NCI-H2081 (cell line): ENCODE measurements at regions not wholly inside any gene's neighbourhood (a gene's known extent, or its start where the extent isn't known, plus 50 kb on each side); places are given as distances from the start of the nearest gene placed in this dataset.
"Not testable (repeated sequence)": the region's sequence is repeated elsewhere in the genome, so short reads cannot be mapped to it uniquely, and the experiment has no call there.

Experiments
- DNase-seq, 2 experiments: peaks; one replicate each; lab custom pipeline; 2025; lab: John Stamatoyannopoulos, UW

DNA sequence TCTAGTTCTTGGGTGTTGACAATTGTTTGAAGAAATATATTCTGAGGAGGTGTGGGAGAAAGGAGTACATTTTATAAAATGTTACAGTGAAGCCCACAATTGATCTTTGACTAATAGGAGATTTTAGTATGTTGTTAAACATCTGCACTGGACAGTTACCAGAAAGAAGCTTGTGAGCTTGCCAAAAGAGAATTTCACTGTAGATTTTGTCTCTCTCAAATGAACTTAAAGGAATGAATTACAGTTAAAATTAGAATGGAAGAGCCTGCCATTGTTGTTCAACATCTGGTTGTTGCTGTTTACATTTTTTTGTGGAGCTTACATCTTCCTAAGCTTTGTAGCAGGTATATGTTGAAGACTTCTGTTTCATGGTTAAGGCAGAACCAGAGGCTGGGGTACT, 620.5 kb upstream of the CCDC179 start:
- no peak for DNase-seq

DNA sequence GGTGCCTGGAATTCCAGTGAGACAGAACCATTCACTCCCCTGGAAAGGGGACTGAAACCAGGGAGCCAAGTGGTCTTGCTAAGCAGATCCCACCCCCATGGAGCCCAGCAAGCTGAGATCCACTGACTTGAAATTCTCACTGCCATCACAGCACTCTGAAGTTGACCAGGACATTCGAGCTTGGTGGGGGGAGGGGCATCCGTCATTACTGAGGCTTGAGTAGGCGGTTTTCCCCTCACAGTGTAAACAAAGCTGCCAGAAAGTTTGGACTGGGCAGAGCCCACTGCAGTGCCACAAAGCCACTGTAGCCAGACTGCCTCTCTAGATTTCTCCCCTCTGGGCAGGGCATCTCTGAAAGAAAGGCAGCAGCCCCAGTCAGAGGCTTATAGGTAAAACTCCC, 623.9 kb upstream of the CCDC179 start:
- DNase-seq: not testable (repeated sequence)

DNA sequence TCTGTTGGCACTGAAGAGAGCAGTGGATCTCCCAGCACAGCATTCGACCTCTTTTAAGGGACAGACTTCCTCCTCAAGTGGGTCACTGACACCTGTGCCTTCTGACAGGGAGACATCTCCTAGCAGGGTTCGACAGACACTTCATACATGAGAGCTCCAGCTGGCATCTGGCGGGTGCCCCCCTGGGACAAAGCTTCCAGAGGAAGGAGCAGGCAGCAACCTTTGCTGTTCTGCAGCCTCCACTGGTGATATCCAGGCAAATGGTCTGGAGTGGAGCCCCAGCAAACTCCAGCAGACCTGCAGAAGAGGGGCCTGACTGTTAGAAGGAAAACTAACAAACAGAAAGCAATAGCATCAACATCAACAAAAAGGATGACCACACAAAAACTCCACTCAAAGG, 624.3 kb upstream of the CCDC179 start:
- DNase-seq: not testable (repeated sequence)

DNA sequence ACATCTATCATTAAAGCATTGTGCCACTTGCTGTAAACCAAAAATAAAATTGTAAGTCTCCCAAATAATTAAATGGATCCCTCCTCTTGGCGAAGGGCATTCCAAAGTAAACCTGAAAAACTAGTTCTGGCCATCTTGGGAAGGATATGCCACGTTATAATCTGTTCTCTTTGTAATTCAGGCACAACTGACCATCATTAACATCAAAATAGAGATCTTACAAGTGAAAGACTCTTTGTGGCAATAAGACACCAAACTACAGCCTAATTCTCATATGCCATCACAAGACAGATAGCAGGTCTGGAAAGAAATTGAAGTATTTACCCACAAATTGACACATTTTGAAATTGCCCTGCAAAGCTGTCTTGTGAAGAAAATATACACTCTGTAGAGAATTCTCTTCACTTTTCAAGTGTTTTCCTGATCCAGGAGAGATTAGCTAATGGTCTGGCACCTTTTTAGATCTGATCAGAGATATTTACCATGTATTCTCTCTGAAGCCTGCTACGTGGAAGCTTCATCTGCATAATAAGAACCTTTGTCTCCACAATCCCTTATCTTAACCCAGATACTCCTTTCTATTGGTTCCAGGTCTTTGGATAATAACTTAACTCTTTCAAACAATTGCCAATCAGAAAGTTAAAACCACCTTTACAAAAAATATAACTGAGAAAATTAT, 630.4 kb upstream of the CCDC179 start:
- no peak for DNase-seq

DNA sequence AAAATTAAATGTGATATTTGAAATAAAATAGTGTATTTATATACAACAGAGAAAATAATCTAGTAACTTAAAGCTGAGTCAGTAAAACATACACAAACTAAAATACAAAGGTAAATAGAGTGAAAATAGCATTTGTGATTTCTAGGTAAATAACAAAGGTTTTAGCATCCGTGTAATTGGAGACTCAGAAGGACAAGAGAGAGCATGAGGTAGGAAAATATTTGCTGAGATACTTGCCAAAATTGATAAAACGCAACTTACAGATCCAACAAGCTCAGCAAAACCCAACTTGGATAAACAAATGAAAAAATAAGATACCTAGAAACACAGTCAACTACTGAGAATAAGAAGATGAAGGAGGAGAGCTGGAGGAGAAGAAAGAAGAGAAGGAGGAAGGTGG, 634.7 kb upstream of the CCDC179 start:
- no peak for DNase-seq

DNA sequence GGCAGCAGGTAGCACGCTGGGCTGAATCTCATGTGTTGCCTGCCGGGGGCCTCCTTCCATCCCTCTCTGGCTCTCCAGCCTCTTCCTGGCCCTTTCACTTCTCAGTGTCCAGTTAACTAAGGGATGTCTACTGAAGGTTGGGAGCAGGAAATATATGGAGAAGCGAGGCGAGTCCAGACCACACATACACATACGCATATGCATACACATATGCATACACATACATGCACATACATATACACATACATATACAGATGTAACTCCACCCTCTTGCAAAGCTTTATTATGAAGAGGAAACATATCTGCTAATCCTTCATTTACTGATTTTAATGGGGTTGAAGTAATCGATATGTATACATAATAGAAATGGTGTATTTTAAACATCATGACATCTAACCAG, 636.1 kb upstream of the CCDC179 start:
- DNase-seq: no peak

DNA sequence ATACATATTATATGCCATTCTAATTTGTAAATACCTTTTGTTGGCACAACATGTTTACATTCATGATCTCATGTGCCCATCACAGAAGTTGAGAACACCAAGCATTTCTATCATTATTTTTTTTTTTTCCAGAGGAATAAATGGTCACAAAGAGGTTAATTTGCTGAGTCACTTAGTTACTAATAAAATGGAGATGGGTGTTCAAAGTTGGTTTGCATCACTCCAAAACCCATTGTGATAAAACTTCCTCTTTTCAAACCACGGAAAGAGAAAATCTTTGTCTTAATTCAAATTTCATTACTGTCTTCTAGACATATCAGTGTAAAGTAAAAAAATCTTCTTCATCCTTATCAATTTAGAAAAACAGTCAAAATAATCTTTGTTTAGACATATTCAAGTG, 636.8 kb upstream of the CCDC179 start:
- no peak for DNase-seq

DNA sequence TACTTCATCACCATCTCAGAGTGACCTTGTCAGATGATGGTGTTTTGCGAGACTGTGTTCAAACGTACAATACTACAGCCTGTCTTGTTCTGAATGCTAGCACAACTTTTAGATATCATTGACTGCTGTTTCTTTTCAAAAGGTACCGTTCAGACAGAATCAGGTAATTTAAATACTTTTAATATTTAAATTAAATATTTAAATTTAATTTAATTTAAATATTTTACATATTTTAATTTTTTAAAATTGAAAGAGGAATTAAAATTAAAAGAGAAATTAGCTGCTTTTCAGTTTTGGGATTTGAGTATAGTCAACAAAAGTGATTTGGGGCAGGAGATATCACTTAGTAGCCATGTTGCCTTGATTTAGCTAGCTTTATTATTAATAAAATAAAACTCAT, 642.1 kb upstream of the CCDC179 start:
- no peak for DNase-seq

DNA sequence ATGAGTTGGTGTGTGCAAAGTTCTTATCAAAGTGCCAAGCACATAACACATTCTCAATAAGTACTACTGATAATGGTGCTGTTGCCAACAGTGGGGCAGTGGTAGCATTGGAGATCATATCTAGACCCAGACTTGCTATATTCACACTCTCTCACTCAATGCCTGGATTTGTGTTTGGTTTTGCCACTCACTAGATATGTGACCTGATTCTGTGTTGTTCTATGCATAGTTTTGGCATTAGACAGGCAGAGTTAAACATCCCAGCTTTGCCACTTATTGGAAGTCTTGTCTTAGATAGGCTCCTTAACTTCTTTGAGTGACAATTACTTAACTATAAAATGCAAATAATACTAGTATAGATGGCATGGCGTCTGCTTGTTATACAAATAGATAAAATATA, 642.6 kb upstream of the CCDC179 start:
- no peak for DNase-seq

DNA sequence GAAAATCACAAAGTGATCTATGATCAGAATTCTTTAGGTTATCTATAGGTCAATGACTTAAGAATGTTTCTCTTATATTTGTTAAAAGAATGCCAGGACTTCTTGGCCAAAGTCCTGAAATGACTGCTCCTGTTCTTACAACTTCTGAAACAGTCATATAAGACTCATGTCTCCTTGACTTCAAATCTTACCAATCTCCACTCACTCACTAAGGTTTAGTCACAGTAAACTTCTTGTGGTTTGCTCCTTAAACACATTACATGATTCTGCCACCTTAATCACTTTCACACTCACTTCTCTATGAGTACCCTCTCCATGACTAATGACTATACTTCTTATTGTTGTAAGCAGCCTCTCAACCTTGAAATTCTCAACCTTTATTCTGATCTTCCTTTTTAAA, 648.7 kb upstream of the CCDC179 start:
- DNase-seq: no peak

DNA sequence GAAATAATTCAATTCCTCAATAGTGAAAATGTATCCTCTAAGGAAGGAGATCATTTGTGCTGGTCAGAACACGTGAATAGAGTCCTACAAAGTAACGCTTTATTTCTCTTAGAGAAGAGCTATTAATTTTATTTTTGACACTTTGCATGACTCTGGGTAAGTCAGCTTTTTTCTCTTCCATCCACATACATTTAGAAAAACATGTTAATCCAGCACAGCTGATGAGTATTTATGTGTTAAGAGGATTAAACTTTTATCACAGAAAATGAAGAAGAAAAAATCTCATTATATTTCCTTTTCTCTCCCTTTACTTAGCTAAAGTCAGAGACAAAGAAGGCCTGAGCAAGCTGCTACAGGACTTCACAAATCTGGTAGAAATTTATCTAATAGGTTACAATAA, 649.5 kb upstream of the CCDC179 start:
- DNase-seq: no peak

DNA sequence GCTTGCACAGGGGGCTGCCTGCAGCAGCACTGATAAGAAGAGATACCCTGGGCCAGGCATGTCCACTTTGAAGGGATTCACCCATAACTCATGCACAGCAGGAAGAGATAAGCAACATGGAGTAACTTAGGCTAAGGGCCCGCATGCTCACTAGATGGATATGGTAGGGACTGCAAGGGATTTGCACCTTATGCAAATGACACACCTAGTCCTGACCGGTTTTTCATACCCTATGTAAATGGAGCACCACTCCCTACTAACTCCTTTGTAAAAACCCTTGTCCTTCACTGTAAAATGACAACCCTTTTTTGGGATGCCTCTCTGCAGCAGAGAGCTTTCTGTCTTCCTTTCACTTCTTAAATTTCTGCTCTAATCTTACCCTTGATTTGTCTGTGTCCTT, 658.9 kb upstream of the CCDC179 start:
- DNase-seq: no peak

DNA sequence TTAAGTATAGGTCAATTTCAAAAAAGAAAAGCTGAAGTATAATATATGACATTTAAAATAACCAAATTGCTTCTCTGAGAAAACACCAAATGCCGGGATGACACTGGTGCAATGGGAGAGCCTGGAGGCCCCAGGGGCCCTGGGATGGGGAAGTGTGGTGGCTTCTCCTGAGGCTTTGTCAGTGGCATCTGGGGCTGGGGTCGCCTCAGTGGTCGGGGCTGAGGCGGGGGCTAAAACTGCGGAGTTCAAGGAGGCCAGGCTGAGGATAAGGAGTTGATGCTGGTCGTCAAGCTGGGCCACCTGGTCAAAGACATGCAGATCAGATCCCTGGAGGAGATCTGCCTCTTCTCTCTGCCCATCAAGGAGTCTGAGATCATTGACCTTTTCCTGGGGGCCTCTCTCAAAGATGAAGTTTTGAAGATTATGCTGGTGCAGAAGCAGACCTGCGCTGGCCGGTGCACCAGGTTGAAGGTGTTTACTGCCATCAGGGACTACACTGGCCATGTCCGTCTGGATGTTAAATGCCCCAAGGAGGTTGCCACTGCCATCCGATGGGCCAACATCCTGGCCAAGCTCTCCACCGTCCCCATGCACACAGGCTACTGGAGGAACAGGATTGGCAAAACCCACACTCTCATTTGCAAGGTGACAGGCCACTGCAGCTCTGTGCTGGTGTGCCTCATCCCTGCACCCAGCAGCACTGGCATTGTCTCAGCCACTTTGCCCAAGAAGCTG, 660.1 kb upstream of the CCDC179 start:
- no peak for DNase-seq

DNA sequence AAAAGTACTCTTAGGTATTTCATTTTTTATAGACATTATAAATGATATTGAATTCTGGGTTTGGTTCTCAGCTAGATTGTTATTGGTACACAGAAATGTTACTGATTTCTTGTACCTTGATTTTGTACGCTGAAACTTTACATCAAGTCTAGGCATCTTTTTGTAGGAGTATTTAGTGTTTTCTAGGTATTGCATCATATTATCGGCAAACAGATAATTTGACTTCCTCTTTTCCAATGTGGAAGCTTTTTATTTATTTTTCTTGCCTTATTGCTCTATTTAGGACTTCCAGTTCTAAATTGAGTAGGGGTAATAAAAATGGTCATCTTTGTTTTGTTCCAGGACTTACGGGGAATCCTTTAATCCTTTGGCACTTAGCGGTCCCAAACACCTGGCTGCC, 676.6 kb upstream of the CCDC179 start:
- DNase-seq: no peak

DNA sequence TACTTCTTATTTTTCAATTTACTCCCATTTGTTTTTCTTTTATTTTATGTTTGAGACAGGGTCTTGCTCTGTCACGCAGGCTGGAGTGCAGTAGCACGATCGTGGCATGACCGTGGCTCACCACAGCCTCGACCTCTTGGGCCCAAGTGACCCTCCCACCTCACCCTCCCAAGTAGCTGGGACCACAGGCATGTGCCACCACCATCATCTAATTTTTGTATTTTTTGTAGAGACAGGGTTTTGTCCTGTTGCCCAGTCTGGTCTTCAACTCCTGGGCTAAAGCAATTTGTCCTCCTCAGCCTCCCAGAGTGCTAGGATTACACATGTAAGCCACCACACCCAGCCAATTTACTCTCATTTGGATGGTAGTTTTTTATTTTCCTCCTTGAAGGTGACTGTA, 679.3 kb upstream of the CCDC179 start:
- DNase-seq: no peak

DNA sequence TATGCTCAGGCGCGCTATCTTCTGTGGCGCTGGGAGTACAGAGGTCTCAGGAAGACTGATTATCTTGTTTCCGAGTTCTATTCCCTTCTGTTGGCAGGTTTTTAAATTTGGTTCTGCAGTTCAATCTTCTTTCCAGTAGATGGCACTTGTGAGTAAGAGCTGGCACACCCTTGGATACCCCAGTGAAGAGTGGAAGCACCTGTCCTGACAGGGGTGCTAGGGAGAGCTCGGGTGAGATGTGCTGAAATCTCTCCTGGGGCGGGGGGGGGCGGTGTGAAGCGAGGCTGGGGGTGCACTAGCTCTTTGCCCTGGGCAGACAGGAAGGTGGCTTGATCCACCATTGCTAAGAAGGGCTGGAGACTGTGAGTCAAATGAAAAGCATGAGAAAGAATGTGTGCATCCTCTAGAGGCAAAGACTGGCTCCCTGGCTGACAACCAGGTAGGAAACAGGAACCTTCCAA, 679.9 kb upstream of the CCDC179 start:
- peak; percentile 46 to 78 for DNase-seq

DNA sequence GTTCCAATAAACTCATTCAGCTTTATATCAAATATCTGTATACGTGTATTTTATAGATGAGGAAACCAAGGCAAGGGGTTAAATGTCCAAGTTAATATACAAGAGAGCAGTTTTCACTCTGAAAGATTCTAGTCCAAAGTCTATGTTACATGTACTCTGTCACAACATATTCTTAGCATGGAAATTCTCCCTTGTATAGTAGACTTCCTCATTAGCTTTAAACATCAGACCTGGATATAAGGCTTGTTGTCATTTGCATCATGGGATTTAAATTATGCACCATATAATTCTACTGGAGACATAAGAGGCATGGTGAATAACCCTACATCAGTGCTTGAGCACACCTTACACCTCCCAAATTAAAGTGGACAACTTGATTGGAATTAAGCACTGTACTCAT, 681.9 kb upstream of the CCDC179 start:
- DNase-seq: no peak

DNA sequence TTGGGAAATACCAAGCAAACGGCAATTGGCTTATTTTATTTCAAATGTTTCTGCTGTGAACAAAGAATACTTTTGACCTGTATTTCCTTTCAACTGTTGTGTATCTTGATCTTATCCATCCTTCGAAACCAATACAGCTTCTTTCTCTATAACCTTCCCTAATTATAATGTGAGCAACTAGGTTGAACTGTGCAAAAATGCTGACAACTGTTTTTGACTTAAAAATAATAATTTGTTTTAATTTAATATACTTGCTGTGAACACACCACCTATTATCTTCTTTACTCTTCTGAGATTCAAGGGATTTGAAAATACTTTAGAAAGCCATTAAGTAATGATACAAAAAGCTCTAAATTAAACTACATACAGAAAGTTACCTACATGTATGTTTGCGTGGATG, 682.5 kb upstream of the CCDC179 start:
- DNase-seq: no peak

DNA sequence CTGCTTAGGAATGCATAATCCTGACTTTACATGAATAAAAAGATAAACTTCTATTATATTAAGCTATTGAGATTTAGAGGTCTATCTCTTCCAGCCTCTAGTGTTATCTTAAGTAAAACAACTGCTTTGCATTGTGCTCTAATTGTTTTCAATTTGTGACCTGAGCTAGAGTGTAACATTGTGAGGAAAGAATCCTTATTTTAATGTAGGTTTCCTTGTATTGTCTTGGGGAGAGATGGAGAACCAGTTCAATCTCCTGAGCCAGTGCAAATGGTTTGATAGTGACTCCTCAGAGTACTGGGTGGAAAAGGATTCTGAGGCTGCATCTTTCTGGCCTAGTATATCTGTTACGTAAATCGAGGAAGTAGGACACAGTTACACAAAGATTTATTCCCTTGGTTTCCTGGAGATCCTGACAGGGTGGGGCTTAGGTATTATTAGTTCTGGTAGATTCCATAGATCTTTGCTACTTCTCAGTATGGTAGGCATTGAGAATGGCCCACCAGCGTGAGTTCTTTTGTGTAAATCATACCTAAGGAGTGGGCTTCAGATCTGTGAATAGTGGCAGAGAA, 683.5 kb upstream of the CCDC179 start:
- DNase-seq: no peak

DNA sequence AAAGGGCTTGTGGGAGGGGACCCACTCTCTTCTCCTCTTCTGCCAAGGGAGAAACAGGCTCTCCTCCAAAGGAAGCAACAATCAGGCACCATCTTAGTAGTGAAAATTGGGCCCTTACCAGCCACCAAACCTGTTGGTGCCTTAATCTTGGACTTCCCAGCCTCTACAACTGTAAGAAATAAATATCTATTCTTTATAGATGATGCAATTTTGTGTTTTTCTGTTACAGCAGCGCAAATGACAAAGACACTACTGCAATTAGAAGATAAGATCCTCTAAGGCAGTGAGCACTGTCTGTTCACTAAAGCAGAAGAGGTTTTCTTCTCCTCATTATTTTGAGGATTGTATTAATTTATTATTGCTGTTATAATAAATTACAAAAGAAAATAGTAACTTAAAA, 691.4 kb upstream of the CCDC179 start:
- DNase-seq: no peak

DNA sequence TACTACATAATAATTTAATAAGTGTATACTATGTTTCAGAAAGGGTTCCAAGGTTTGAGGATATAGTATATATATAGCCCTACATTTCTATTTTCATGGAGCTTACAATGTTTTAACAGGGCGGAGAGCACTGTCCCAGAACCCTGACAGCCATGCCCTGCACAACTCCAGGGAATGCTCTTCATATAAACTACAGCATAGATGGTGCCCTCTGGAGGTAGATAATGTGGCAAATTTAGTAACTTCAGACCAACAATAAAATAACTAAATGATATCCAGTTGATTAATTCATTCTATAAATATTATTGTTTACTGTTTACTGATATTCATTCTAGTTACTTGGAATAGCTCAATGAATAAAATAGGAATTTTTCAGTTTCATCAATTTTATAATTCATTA, 693.7 kb upstream of the CCDC179 start:
- DNase-seq: no peak

DNA sequence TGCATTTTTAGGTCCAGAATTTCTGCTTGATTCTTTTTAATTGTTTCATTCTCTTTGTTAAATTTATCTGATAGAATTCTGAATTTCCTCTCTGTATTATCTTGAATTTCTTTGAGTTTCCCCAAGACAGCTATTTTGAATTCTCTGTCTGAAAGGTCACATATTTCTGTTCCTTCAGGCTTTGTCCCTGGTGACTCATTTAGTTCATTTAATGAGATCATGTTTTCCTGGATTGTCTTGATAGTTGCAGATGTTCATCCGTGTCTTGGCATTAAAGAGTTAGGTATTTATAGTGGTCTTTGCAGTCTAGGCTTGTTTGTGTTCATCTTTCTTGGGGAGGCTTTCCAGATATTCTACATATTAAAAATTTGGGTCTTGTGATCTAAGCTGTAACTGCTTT, 694.8 kb upstream of the CCDC179 start:
- DNase-seq: no peak

DNA sequence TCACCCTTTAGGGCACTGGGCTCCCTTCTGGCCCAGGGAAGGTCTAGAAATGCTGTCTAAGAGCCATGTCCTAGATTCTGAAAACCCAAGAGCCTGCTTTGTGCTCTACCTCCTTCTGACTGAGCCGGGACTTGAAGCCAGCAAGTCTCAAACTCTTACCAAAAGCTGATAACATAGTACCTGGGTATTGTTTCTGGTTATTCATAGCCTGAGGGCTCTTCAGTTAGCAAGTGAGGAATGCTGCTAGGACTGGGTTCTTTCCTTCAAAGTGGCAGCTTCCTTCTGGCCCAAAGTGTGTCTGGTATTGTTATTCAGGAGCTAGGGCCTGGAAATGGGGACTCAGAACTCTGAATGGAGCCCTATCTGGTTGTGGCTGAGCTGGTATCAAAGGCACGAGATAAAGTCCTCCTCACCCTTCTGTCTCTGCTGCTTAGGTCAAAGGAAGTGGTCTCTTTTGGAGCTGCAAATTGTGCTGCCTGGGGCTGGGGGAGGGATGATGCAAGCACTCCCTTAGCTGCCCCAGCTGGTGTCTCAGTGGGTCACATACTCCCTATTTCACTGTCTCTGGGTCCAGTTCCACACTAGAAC, 696.0 kb upstream of the CCDC179 start:
- no peak for DNase-seq
